OCI-LY7 (cell line): ENCODE measurements at regions not wholly inside any gene's neighbourhood (a gene's known extent, or its start where the extent isn't known, plus 50 kb on each side); places are given as distances from the start of the nearest gene placed in this dataset.

Experiments
- CTCF ChIP-seq: fragments of 200-600 bp; sonication (generic); conservative IDR thresholded peaks from 2 replicates; pipeline ENCODE4 v1.5.1; 2014; ENCODE audit warnings: mild to moderate bottlenecking, antibody characterized with exemption, low read length, moderate library complexity, mixed read lengths
- EZH2phosphoT487 ChIP-seq: fragments of 200-600 bp; sonication (generic); IDR thresholded peaks from 2 replicates; pipeline ENCODE4 v1.6.1; 2018; ENCODE audit warnings: low read depth, borderline replicate concordance, mild to moderate bottlenecking, mixed run types, antibody characterized with exemption, low read length, moderate library complexity, mixed read lengths

- TF ChIP-seq CTCF = no peak
- TF ChIP-seq EZH2phosphoT487 = no peak
Measured at GRCh38 chr3:22469995-22470394, 719.0 kb upstream of the ZNF385D start.
